Suprapubic skin (tissue), 3 donors: ENCODE measurements at regions not wholly inside any gene's neighbourhood (a gene's known extent, or its start where the extent isn't known, plus 50 kb on each side); places are given as distances from the start of the nearest gene placed in this dataset.

Source experiments
- CTCF ChIP-seq, 2 donors: fragments of 200-600 bp in 1 of 2; fragments of 450-650 bp in 1 of 2; sonication (generic) in 1 of 2; IDR thresholded peaks; one replicate each; pipeline ENCODE4 v1.5.1; 2016 to 2019; ENCODE audit warnings: antibody characterized with exemption in 2 of 2, mild to moderate bottlenecking in 1 of 2, moderate library complexity in 1 of 2
- EP300 ChIP-seq: sonication (generic); formaldehyde crosslinking; IDR thresholded peaks from one replicate; pipeline ENCODE4 v1.6.1; 2017; ENCODE audit warnings: antibody characterized with exemption
- POLR2A ChIP-seq, 2 donors: fragments of 450-650 bp; IDR thresholded peaks; one replicate each; pipeline ENCODE4 v1.6.1; 2017; ENCODE audit warnings: antibody characterized with exemption in 2 of 2, mild to moderate bottlenecking in 2 of 2, moderate library complexity in 2 of 2

GRCh38 chr3:22176911-22177310 lies 425.9 kb upstream of the ZNF385D start:
- TF ChIP-seq CTCF (IDR thresholded peaks at IDR 0.05) (no peak), EP300 (no peak), POLR2A (IDR thresholded peaks at IDR 0.05) (no peak)
